ENCODE measurements at regions not wholly inside any gene's neighbourhood (a gene's known extent, or its start where the extent isn't known, plus 50 kb on each side); places are given as distances from the start of the nearest gene placed in this dataset.

DNA sequence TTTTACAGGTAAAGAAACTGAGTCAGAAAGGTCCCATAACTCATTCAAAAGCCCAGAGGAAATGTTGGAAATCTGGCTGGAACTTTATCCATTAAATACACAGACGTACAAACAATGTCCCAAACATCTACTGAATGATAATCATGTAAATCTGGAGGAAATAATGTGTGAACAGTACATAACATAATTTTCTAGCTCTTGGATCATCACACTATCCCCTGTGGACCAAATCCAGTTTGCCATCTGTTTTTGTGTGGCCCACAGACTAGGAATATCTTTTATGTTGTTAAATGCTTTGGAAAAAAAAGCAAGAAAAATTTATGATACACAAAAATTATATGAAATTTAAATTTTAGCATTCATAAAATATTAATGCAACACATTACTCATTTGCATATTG, 389.9 kb upstream of the SOX9 start:
- TF ChIP-seq CTCF (conservative IDR thresholded peaks at IDR 0.05; ENCODE audit: low read depth in 2 of 2) (no peak), CREB1 (CRISPR knock-in tag; IDR thresholded peaks at IDR 0.05; ENCODE audit: low read depth) (no peak), EZH2 (IDR thresholded peaks at IDR 0.05; ENCODE audit: low read depth, unreplicated experiment) (no peak), NANOG (IDR thresholded peaks at IDR 0.05; ENCODE audit: borderline replicate concordance) (no peak), POLR2AphosphoS5 (IDR thresholded peaks at IDR 0.05; ENCODE audit: low read depth) (no peak), JUNB (IDR thresholded peaks at IDR 0.05; ENCODE audit: unreplicated experiment) (no peak)
- TF ChIP-seq, protein P1, sequence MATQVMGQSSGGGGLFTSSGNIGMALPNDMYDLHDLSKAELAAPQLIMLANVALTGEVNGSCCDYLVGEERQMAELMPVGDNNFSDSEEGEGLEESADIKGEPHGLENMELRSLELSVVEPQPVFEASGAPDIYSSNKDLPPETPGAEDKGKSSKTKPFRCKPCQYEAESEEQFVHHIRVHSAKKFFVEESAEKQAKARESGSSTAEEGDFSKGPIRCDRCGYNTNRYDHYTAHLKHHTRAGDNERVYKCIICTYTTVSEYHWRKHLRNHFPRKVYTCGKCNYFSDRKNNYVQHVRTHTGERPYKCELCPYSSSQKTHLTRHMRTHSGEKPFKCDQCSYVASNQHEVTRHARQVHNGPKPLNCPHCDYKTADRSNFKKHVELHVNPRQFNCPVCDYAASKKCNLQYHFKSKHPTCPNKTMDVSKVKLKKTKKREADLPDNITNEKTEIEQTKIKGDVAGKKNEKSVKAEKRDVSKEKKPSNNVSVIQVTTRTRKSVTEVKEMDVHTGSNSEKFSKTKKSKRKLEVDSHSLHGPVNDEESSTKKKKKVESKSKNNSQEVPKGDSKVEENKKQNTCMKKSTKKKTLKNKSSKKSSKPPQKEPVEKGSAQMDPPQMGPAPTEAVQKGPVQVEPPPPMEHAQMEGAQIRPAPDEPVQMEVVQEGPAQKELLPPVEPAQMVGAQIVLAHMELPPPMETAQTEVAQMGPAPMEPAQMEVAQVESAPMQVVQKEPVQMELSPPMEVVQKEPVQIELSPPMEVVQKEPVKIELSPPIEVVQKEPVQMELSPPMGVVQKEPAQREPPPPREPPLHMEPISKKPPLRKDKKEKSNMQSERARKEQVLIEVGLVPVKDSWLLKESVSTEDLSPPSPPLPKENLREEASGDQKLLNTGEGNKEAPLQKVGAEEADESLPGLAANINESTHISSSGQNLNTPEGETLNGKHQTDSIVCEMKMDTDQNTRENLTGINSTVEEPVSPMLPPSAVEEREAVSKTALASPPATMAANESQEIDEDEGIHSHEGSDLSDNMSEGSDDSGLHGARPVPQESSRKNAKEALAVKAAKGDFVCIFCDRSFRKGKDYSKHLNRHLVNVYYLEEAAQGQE (IDR thresholded peaks at IDR 0.05; ENCODE audit: unreplicated experiment) = no peak

Data from GM23338 (cell line).